ENCODE measurements at regions not wholly inside any gene's neighbourhood (a gene's known extent, or its start where the extent isn't known, plus 50 kb on each side); places are given as distances from the start of the nearest gene placed in this dataset.

GRCh38 chr12:102676812-102677211 lies 196.4 kb upstream of the IGF1 start:
- no peak for TF ChIP-seq SMC3 (IDR thresholded peaks at IDR 0.05; ENCODE audit: low read depth, low read length)
- no peak for TF ChIP-seq ELK1 (IDR thresholded peaks at IDR 0.05; ENCODE audit: borderline replicate concordance, low read depth, low read length)
- TF ChIP-seq MAFK (IDR thresholded peaks at IDR 0.05; ENCODE audit: low read depth, low read length), result no peak
- no peak for TF ChIP-seq CTCF (conservative IDR thresholded peaks at IDR 0.05; ENCODE audit: low read depth, low read length)
